ENCODE measurements at regions not wholly inside any gene's neighbourhood (a gene's known extent, or its start where the extent isn't known, plus 50 kb on each side); places are given as distances from the start of the nearest gene placed in this dataset.
"Not testable (repeated sequence)": the region's sequence is repeated elsewhere in the genome, so short reads cannot be mapped to it uniquely, and the experiment has no call there.

- H3K9me3 Mint-ChIP-seq (ENCODE audit: unreplicated experiment); DNase-seq; H3K27ac Mint-ChIP-seq (ENCODE audit: unreplicated experiment); H3K4me3 ChIP-seq (ENCODE audit: low read depth, low read length); H3K27me3 Mint-ChIP-seq (ENCODE audit: insufficient read depth, unreplicated experiment); H3K36me3 ChIP-seq (ENCODE audit: control insufficient read depth, insufficient read depth, low read length); H3K4me1 Mint-ChIP-seq (ENCODE audit: low read depth, unreplicated experiment); H3K4me1 ChIP-seq; H3K36me3 Mint-ChIP-seq (ENCODE audit: insufficient read depth, unreplicated experiment); H3K27me3 ChIP-seq (replicated peaks; ENCODE audit: control insufficient read depth, insufficient read depth, low read length); POLR2A ChIA-PET; CTCF ChIA-PET; intact Hi-C loops (cut with micrococcal nuclease; ENCODE audit: unreplicated experiment); H3K9me3 ChIP-seq; H3K4me3 Mint-ChIP-seq (ENCODE audit: unreplicated experiment); BruUV-seq (replicated peaks): not testable (repeated sequence)
Measured at GRCh38 chr1:206361978-206362543, 108.2 kb upstream of the IKBKE start.

DNA sequence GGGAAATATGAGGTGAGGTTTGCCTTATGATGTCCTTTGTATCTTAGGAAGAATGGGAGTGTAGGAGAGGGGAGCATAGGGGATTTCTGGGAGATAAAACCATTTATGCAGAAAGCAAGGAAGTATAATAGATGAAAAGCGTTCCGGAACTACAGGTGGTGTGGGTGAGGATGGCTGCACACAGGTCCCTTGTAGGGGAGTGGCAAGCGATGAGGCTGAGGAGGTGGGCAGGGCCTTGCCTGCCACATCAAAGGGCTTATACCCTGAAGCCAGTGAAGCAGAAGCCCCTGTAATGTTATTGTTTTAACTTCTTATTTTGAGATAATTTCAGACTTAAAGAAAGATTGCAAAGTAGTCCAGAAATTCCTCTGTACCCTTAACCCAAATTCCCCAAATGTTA, 107.3 kb upstream of the IKBKE start:
- H3K4me3 Mint-ChIP-seq (ENCODE audit: unreplicated experiment); H3K4me1 ChIP-seq; H3K4me1 Mint-ChIP-seq (ENCODE audit: low read depth, unreplicated experiment); H3K36me3 Mint-ChIP-seq (ENCODE audit: insufficient read depth, unreplicated experiment); H3K4me3 ChIP-seq (ENCODE audit: low read depth, low read length); DNase-seq; intact Hi-C loops (cut with micrococcal nuclease; ENCODE audit: unreplicated experiment); H3K27me3 ChIP-seq (replicated peaks; ENCODE audit: control insufficient read depth, insufficient read depth, low read length); BruUV-seq (replicated peaks); H3K27ac Mint-ChIP-seq (ENCODE audit: unreplicated experiment); POLR2A ChIA-PET; H3K9me3 Mint-ChIP-seq (ENCODE audit: unreplicated experiment); H3K36me3 ChIP-seq (ENCODE audit: control insufficient read depth, insufficient read depth, low read length); CTCF ChIA-PET; H3K27me3 Mint-ChIP-seq (ENCODE audit: insufficient read depth, unreplicated experiment); H3K9me3 ChIP-seq: not testable (repeated sequence)

DNA sequence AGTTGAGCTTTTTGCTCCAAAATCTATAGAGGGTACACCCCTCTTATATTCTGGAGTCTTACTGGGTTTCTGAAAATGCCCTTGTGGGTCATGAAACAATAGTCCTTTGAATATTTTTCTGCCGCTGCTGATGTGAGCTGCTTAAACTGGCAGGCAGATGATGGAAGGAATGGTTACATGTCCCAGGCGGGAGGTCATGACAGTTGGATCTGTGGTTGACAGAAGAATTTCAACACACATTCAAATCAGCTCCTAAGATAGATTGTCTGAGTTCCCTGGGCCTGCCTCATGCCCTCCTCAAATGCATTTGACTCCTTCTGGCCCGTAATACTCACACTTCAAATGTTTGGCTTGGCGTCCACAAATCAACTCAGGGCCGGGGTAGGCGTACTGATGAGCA, 105.0 kb upstream of the IKBKE start:
- DNase-seq; H3K4me3 ChIP-seq (ENCODE audit: low read depth, low read length); BruUV-seq (replicated peaks); intact Hi-C loops (cut with micrococcal nuclease; ENCODE audit: unreplicated experiment); H3K4me1 ChIP-seq; POLR2A ChIA-PET; H3K36me3 ChIP-seq (ENCODE audit: control insufficient read depth, insufficient read depth, low read length); H3K4me3 Mint-ChIP-seq (ENCODE audit: unreplicated experiment); H3K4me1 Mint-ChIP-seq (ENCODE audit: low read depth, unreplicated experiment); H3K27ac Mint-ChIP-seq (ENCODE audit: unreplicated experiment); CTCF ChIA-PET; H3K9me3 Mint-ChIP-seq (ENCODE audit: unreplicated experiment); H3K27me3 ChIP-seq (replicated peaks; ENCODE audit: control insufficient read depth, insufficient read depth, low read length); H3K27me3 Mint-ChIP-seq (ENCODE audit: insufficient read depth, unreplicated experiment); H3K9me3 ChIP-seq; H3K36me3 Mint-ChIP-seq (ENCODE audit: insufficient read depth, unreplicated experiment): not testable (repeated sequence)

DNA sequence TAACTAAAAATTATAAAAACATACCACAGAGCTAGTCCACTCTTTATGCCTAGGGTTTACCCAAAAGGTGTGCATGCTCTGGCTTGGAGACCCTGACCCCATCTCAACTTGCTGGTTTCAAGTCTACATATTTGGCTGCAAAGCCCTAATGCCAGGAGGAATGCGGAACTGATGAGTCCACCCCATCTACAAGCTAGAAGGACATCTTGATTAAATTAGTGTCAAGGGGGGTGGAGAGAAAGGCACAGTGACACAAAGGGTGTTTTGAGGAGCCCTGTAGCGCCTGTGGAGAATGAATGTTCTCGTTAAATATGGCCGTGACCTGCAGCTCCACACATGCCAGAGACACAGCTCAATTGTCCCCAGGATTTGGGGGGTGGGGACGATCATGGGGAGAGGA, 104.1 kb upstream of the IKBKE start:
- H3K4me1 Mint-ChIP-seq (ENCODE audit: low read depth, unreplicated experiment); intact Hi-C loops (cut with micrococcal nuclease; ENCODE audit: unreplicated experiment); CTCF ChIA-PET: not testable (repeated sequence)

GRCh38 chr1:206366772-206367171, 103.5 kb upstream of the IKBKE start:
- H3K27ac Mint-ChIP-seq (ENCODE audit: unreplicated experiment); H3K9me3 Mint-ChIP-seq (ENCODE audit: unreplicated experiment); H3K27me3 ChIP-seq (replicated peaks; ENCODE audit: control insufficient read depth, insufficient read depth, low read length); H3K9me3 ChIP-seq; CTCF ChIA-PET; H3K4me3 ChIP-seq (ENCODE audit: low read depth, low read length); POLR2A ChIA-PET; BruUV-seq (replicated peaks); H3K27me3 Mint-ChIP-seq (ENCODE audit: insufficient read depth, unreplicated experiment); H3K36me3 ChIP-seq (ENCODE audit: control insufficient read depth, insufficient read depth, low read length); H3K36me3 Mint-ChIP-seq (ENCODE audit: insufficient read depth, unreplicated experiment); intact Hi-C loops (cut with micrococcal nuclease; ENCODE audit: unreplicated experiment); H3K4me1 Mint-ChIP-seq (ENCODE audit: low read depth, unreplicated experiment); DNase-seq; H3K4me1 ChIP-seq; H3K4me3 Mint-ChIP-seq (ENCODE audit: unreplicated experiment): not testable (repeated sequence)

More for the DNA sequence above, 104.1 kb upstream of the IKBKE start:
- H3K9me3 ChIP-seq; H3K4me1 ChIP-seq; H3K27me3 Mint-ChIP-seq (ENCODE audit: insufficient read depth, unreplicated experiment); H3K36me3 ChIP-seq (ENCODE audit: control insufficient read depth, insufficient read depth, low read length); H3K9me3 Mint-ChIP-seq (ENCODE audit: unreplicated experiment); H3K4me3 ChIP-seq (ENCODE audit: low read depth, low read length); DNase-seq; H3K36me3 Mint-ChIP-seq (ENCODE audit: insufficient read depth, unreplicated experiment); BruUV-seq (replicated peaks); POLR2A ChIA-PET; H3K27me3 ChIP-seq (replicated peaks; ENCODE audit: control insufficient read depth, insufficient read depth, low read length); H3K4me3 Mint-ChIP-seq (ENCODE audit: unreplicated experiment); H3K27ac Mint-ChIP-seq (ENCODE audit: unreplicated experiment): not testable (repeated sequence)

DNA sequence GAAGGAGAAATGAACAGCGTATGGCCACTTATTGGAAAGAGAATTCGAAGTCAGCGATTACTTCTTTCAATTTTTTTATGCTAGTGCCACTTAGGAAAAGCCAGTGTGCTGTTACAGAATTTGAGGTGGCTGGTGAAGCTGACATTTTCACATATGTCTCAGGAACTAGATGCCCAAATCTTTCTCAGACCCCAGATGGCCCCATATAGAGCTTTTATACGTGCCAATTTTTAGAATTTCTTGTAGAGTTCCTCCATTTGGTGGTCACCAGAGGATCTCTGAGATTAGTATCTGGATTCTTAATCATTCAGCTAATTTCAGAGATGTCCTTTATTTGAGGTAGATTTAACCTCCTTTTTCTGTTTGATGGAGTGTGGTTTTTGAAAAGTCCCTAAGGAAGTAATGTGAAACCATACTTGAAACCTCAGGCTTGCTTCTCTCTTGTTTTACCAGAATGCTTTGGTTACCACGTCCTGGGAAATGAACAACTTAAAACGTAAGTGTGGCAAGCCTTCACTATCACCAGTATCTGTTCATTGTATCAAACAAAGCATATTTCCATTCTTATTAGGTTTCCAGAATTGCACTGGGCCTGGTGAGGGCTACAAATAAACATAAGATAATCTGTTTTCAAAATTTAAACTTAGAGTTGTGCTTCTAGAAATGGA, 102.2 kb upstream of the IKBKE start:
- H3K4me3 Mint-ChIP-seq (ENCODE audit: unreplicated experiment); H3K36me3 ChIP-seq (ENCODE audit: control insufficient read depth, insufficient read depth, low read length); H3K4me3 ChIP-seq (ENCODE audit: low read depth, low read length); H3K27ac Mint-ChIP-seq (ENCODE audit: unreplicated experiment); H3K4me1 Mint-ChIP-seq (ENCODE audit: low read depth, unreplicated experiment); H3K27me3 ChIP-seq (replicated peaks; ENCODE audit: control insufficient read depth, insufficient read depth, low read length); CTCF ChIA-PET; H3K4me1 ChIP-seq; DNase-seq; POLR2A ChIA-PET; BruUV-seq (replicated peaks); H3K27me3 Mint-ChIP-seq (ENCODE audit: insufficient read depth, unreplicated experiment); intact Hi-C loops (cut with micrococcal nuclease; ENCODE audit: unreplicated experiment); H3K9me3 ChIP-seq; H3K9me3 Mint-ChIP-seq (ENCODE audit: unreplicated experiment); H3K36me3 Mint-ChIP-seq (ENCODE audit: insufficient read depth, unreplicated experiment): not testable (repeated sequence)

DNA sequence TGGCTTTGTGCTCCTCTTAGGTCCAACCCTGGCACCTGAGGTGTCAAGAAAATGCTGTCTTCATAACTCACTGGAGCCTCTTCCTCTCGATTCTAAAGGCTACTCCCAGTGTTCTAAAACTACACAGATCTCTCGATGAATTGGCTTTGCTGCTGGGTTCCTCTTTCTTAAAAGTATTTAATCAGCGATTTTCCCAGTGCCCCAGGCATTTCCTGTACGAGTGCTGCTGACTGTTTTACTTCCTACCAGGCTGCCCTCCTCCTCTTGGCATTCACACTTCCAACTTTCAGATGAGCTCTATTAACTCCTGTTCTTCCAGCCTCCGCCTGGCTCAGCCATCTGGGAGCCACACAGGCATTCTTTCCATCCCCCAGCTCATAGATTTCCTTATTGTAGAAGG, 95.6 kb upstream of the IKBKE start:
- H3K27me3 ChIP-seq (replicated peaks; ENCODE audit: control insufficient read depth, insufficient read depth, low read length); H3K27ac Mint-ChIP-seq (ENCODE audit: unreplicated experiment); H3K27me3 Mint-ChIP-seq (ENCODE audit: insufficient read depth, unreplicated experiment); POLR2A ChIA-PET; H3K4me3 Mint-ChIP-seq (ENCODE audit: unreplicated experiment); BruUV-seq (replicated peaks); H3K36me3 ChIP-seq (ENCODE audit: control insufficient read depth, insufficient read depth, low read length); DNase-seq; H3K9me3 ChIP-seq; H3K4me1 Mint-ChIP-seq (ENCODE audit: low read depth, unreplicated experiment); H3K4me1 ChIP-seq; H3K4me3 ChIP-seq (ENCODE audit: low read depth, low read length); CTCF ChIA-PET; H3K9me3 Mint-ChIP-seq (ENCODE audit: unreplicated experiment); H3K36me3 Mint-ChIP-seq (ENCODE audit: insufficient read depth, unreplicated experiment); intact Hi-C loops (cut with micrococcal nuclease; ENCODE audit: unreplicated experiment): not testable (repeated sequence)
